Endodermal cell (in vitro differentiated cells): ENCODE measurements at regions not wholly inside any gene's neighbourhood (a gene's known extent, or its start where the extent isn't known, plus 50 kb on each side); places are given as distances from the start of the nearest gene placed in this dataset.

Source experiments
- DNase-seq: peaks from one replicate; pipeline ENCODE4 v3.0.0-alpha.2; 2017
- H3K27ac ChIP-seq: 2 replicates; pipeline ENCODE4 v1.5.1; 2013; ENCODE audit warnings: mild to moderate bottlenecking, low read depth, low read length, moderate library complexity
- H3K27me3 ChIP-seq: 2 replicates; pipeline ENCODE4 v1.6.1; 2013; ENCODE audit warnings: mild to moderate bottlenecking, low read length, moderate library complexity; ENCODE audit not compliant: insufficient read depth, control insufficient read depth, poor library complexity, severe bottlenecking
- H3K36me3 ChIP-seq: 2 replicates; pipeline ENCODE4 v1.7.0; 2013; ENCODE audit warnings: mild to moderate bottlenecking, low read length, moderate library complexity; ENCODE audit not compliant: control insufficient read depth, insufficient read depth
- H3K4me1 ChIP-seq: one replicate; pipeline ENCODE4 v1.7.0; 2013; ENCODE audit warnings: low read length; ENCODE audit not compliant: control insufficient read depth, insufficient read depth
- H3K4me3 ChIP-seq: 2 replicates; pipeline ENCODE4 v1.5.1; 2013; ENCODE audit warnings: mild to moderate bottlenecking, low read length, moderate library complexity
- H3K9ac ChIP-seq: 2 replicates; pipeline ENCODE4 v1.6.1; 2013; ENCODE audit warnings: mild to moderate bottlenecking, low read length, moderate library complexity; ENCODE audit not compliant: poor library complexity, severe bottlenecking; ENCODE audit errors: extremely low read depth
- H3K9me3 ChIP-seq: 2 replicates; pipeline ENCODE4 v1.6.1; 2013; ENCODE audit warnings: mild to moderate bottlenecking, low read length, moderate library complexity; ENCODE audit not compliant: control insufficient read depth
- H3K27ac Mint-ChIP-seq: 2 replicates; pipeline ENCODE4 v1.8.0; 2020; ENCODE audit warnings: mixed read lengths
- H3K27me3 Mint-ChIP-seq: 2 replicates; pipeline ENCODE4 v1.8.0; 2021; ENCODE audit warnings: mild to moderate bottlenecking, mixed read lengths; ENCODE audit not compliant: insufficient read depth
- H3K36me3 Mint-ChIP-seq: 2 replicates; pipeline ENCODE4 v1.8.0; 2020; ENCODE audit warnings: low read depth, mixed read lengths
- H3K4me1 Mint-ChIP-seq: 2 replicates; pipeline ENCODE4 v1.8.0; 2020; ENCODE audit warnings: mixed read lengths
- H3K4me3 Mint-ChIP-seq: 2 replicates; pipeline ENCODE4 v1.8.0; 2020; ENCODE audit warnings: mild to moderate bottlenecking, moderate library complexity, mixed read lengths
- H3K9me3 Mint-ChIP-seq: 2 replicates; pipeline ENCODE4 v1.8.0; 2020; ENCODE audit warnings: mild to moderate bottlenecking, mixed read lengths
- CTCF ChIP-seq: fragments of 200-600 bp; sonication (generic); conservative IDR thresholded peaks from 2 replicates; pipeline ENCODE4 v1.5.0; 2021; ENCODE audit warnings: antibody characterized with exemption, mild to moderate bottlenecking
- WGBS, 2 experiments: methylation state at CpG; one replicate each; pipeline versions ENCODE4 v1.1.5 to v1.1.7; 2013; ENCODE audit warnings: missing lambda C conversion rate in 2 of 2, mixed read lengths in 1 of 2; ENCODE audit not compliant: insufficient coverage in 1 of 2, insufficient read length in 1 of 2; 5-methylcytosine and 5-hydroxymethylcytosine counted together

GRCh38 chrY:15360471-15360870, 836.1 kb downstream of the NLGN4Y start:
- H3K9ac ChIP-seq = no peak overlapping the region
- H3K4me1 Mint-ChIP-seq = no peaks in the 10 kb centered on the region
- no peaks in the 10 kb centered on the region for H3K27me3 Mint-ChIP-seq
- H3K9me3 Mint-ChIP-seq = no peaks in the 10 kb centered on the region
- TF ChIP-seq CTCF = no peak
- no peaks in the 10 kb centered on the region for H3K27me3 ChIP-seq
- no peaks in the 10 kb centered on the region for H3K9me3 ChIP-seq
- H3K36me3 Mint-ChIP-seq = no peaks in the 10 kb centered on the region
- no peaks in the 10 kb centered on the region for H3K4me1 ChIP-seq
- no peak for DNase-seq
- H3K4me3 ChIP-seq = no peak overlapping the region
- H3K27ac ChIP-seq = no peak overlapping the region
- H3K27ac Mint-ChIP-seq = no peak overlapping the region
- H3K4me3 Mint-ChIP-seq = no peak overlapping the region
- no peaks in the 10 kb centered on the region for H3K36me3 ChIP-seq

GRCh38 chrY:15364996-15365395, 840.7 kb downstream of the NLGN4Y start:
- no peaks in the 10 kb centered on the region for H3K36me3 Mint-ChIP-seq
- DNase-seq = no peak

GRCh38 chrY:15368786-15369185, 844.5 kb downstream of the NLGN4Y start:
- H3K9me3 Mint-ChIP-seq = no peaks in the 10 kb centered on the region
- no peaks in the 10 kb centered on the region for H3K27me3 Mint-ChIP-seq
- H3K4me1 Mint-ChIP-seq = no peaks in the 10 kb centered on the region
- no peak overlapping the region for H3K4me3 Mint-ChIP-seq
- Histone ChIP-seq H3K4me1 (no peaks in the 10 kb centered on the region), H3K9ac (no peak overlapping the region), H3K36me3 (no peaks in the 10 kb centered on the region), H3K9me3 (no peaks in the 10 kb centered on the region), H3K4me3 (no peak overlapping the region), H3K27ac (no peak overlapping the region), H3K27me3 (no peaks in the 10 kb centered on the region)
- no peak for TF ChIP-seq CTCF
- no peak for DNase-seq
- H3K27ac Mint-ChIP-seq = no peak overlapping the region
- 96% methylated on average over 3 of the region's 3 CpGs; no CpG with 5 or more reads in 1 of the 2 experiments for WGBS, 2 experiments
- H3K36me3 Mint-ChIP-seq = no peaks in the 10 kb centered on the region

More at GRCh38 chrY:15364996-15365395, 840.7 kb downstream of the NLGN4Y start:
- no peaks in the 10 kb centered on the region for H3K27me3 ChIP-seq
- no peaks in the 10 kb centered on the region for H3K9me3 Mint-ChIP-seq
- no peaks in the 10 kb centered on the region for H3K4me1 Mint-ChIP-seq
- H3K27me3 Mint-ChIP-seq = no peaks in the 10 kb centered on the region
- no peaks in the 10 kb centered on the region for H3K9me3 ChIP-seq
- H3K27ac Mint-ChIP-seq = no peak overlapping the region
- H3K27ac ChIP-seq = no peak overlapping the region
- H3K4me3 ChIP-seq = no peak overlapping the region
- H3K4me3 Mint-ChIP-seq = no peak overlapping the region
- no peak for TF ChIP-seq CTCF
- no peaks in the 10 kb centered on the region for H3K4me1 ChIP-seq
- no peaks in the 10 kb centered on the region for H3K36me3 ChIP-seq
- 99% methylated on average over 4 of the region's 4 CpGs; no CpG with 5 or more reads in 1 of the 2 experiments for WGBS, 2 experiments
- no peak overlapping the region for H3K9ac ChIP-seq
